MM.1S (cell line): ENCODE measurements at regions not wholly inside any gene's neighbourhood (a gene's known extent, or its start where the extent isn't known, plus 50 kb on each side); places are given as distances from the start of the nearest gene placed in this dataset.

Source experiments
- DNase-seq: peaks from one replicate; pipeline ENCODE4 v3.0.0-alpha.2; 2015
- H2AFZ ChIP-seq: fragments of 300-600 bp; sonication (generic); 2 replicates; pipeline ENCODE4 v1.6.0; 2016; ENCODE audit warnings: antibody characterized with exemption, low read length
- H3F3A ChIP-seq: fragments of 300-600 bp; sonication (generic); 2 replicates; pipeline ENCODE4 v1.6.1; 2016; ENCODE audit warnings: mild to moderate bottlenecking, antibody characterized with exemption, low read length, moderate library complexity, mixed read lengths; ENCODE audit not compliant: insufficient read depth
- H3K27ac ChIP-seq: fragments of 300-600 bp; sonication (generic); 2 replicates; pipeline ENCODE4 v1.5.1; 2016; ENCODE audit warnings: mild to moderate bottlenecking, low read length
- H3K27me3 ChIP-seq: fragments of 300-600 bp; sonication (generic); replicated peaks from 2 replicates; pipeline ENCODE4 v1.6.0; 2016; ENCODE audit warnings: low read length; ENCODE audit not compliant: insufficient read depth
- H3K36me3 ChIP-seq: fragments of 300-600 bp; sonication (generic); replicated peaks from 2 replicates; pipeline ENCODE4 v1.6.1; 2016; ENCODE audit warnings: mild to moderate bottlenecking, low read length, mixed read lengths; ENCODE audit not compliant: insufficient read depth
- H3K4me1 ChIP-seq: fragments of 300-600 bp; sonication (generic); 2 replicates; pipeline ENCODE4 v1.6.1; 2016; ENCODE audit warnings: low read length, mixed read lengths
- H3K4me2 ChIP-seq: fragments of 300-600 bp; sonication (generic); 2 replicates; pipeline ENCODE4 v1.6.0; 2016; ENCODE audit warnings: low read depth, low read length
- H3K4me3 ChIP-seq: fragments of 300-600 bp; sonication (generic); 2 replicates; pipeline ENCODE4 v1.5.1; 2016; ENCODE audit warnings: low read length, mixed read lengths
- H3K79me2 ChIP-seq: fragments of 300-600 bp; sonication (generic); 2 replicates; pipeline ENCODE4 v1.6.1; 2016; ENCODE audit warnings: mixed run types, low read length, mixed read lengths
- H3K9ac ChIP-seq: fragments of 300-600 bp; sonication (generic); 2 replicates; pipeline ENCODE4 v1.6.1; 2016; ENCODE audit warnings: low read length, mixed read lengths
- H3K9me2 ChIP-seq: fragments of 300-600 bp; sonication (generic); replicated peaks from 2 replicates; pipeline ENCODE4 v1.6.1; 2016; ENCODE audit warnings: mild to moderate bottlenecking, low read length, mixed read lengths; ENCODE audit not compliant: insufficient read depth
- H3K9me3 ChIP-seq: fragments of 300-600 bp; sonication (generic); replicated peaks from 2 replicates; pipeline ENCODE4 v1.6.1; 2016; ENCODE audit warnings: mild to moderate bottlenecking, low read length, mixed read lengths; ENCODE audit not compliant: insufficient read depth
- H4K20me1 ChIP-seq: fragments of 300-600 bp; sonication (generic); 2 replicates; pipeline ENCODE4 v1.6.1; 2016; ENCODE audit warnings: mild to moderate bottlenecking, low read length, moderate library complexity, mixed read lengths; ENCODE audit not compliant: insufficient read depth
- CTCF ChIP-seq: fragments of 300-600 bp; sonication (generic); IDR thresholded peaks from 2 replicates; pipeline ENCODE4 v1.5.1; 2016; ENCODE audit warnings: antibody characterized with exemption, low read length, mixed read lengths
- EZH2 ChIP-seq: fragments of 300-600 bp; sonication (generic); optimal IDR thresholded peaks from 2 replicates; pipeline ENCODE3; 2017; ENCODE audit warnings: low read depth, mild to moderate bottlenecking, antibody characterized with exemption, low read length, mixed read lengths
- EZH2phosphoT487 ChIP-seq: fragments of 300-600 bp; sonication (generic); IDR thresholded peaks from 2 replicates; pipeline ENCODE4 v1.6.1; 2018; ENCODE audit warnings: antibody characterized with exemption, low read length

GRCh38 chr1:55724551-55725325 is 509.6 kb upstream of the USP24 start:
- no peaks in the 10 kb centered on the region for H3K9me3 ChIP-seq
- no peaks in the 10 kb centered on the region for H3K27me3 ChIP-seq
- H3K36me3 ChIP-seq, result no peaks in the 10 kb centered on the region
- H3K4me1 ChIP-seq, result no peaks in the 10 kb centered on the region
- H3K79me2 ChIP-seq, result no peaks in the 10 kb centered on the region
- no peak overlapping the region for H2AFZ ChIP-seq
- no peak for DNase-seq
- H3K27ac ChIP-seq, result no peak overlapping the region
- no peaks in the 10 kb centered on the region for H3K9me2 ChIP-seq
- no peaks in the 10 kb centered on the region for H3F3A ChIP-seq
- no peaks in the 10 kb centered on the region for H4K20me1 ChIP-seq
- H3K4me3 ChIP-seq, result no peak overlapping the region
- H3K9ac ChIP-seq, result no peak overlapping the region
- TF ChIP-seq EZH2phosphoT487, result no peak
- TF ChIP-seq CTCF, result no peak
- TF ChIP-seq EZH2, result no peak
- H3K4me2 ChIP-seq, result no peak overlapping the region

- Histone ChIP-seq H2AFZ (no peak overlapping the region), H3F3A (no peaks in the 10 kb centered on the region), H3K4me3 (no peak overlapping the region), H3K79me2 (no peaks in the 10 kb centered on the region), H3K4me1 (no peaks in the 10 kb centered on the region), H3K36me3 (no peaks in the 10 kb centered on the region), H3K27ac (no peak overlapping the region), H3K9me2 (no peaks in the 10 kb centered on the region), H3K4me2 (no peak overlapping the region), H3K9me3 (no peaks in the 10 kb centered on the region), H4K20me1 (no peaks in the 10 kb centered on the region), H3K27me3 (no peaks in the 10 kb centered on the region), H3K9ac (no peak overlapping the region)
- no peak for TF ChIP-seq CTCF
- no peak for DNase-seq
Observed at GRCh38 chr1:55723001-55723400, 507.8 kb upstream of the USP24 start.

- Histone ChIP-seq H3K27me3 (no peaks in the 10 kb centered on the region), H3K4me3 (no peak overlapping the region)
- DNase-seq, result no peak
Observed at GRCh38 chr1:55720261-55720660, 505.1 kb upstream of the USP24 start.

More at GRCh38 chr1:55720261-55720660, 505.1 kb upstream of the USP24 start:
- no peaks in the 10 kb centered on the region for H3K9me2 ChIP-seq
- no peak overlapping the region for H2AFZ ChIP-seq
- TF ChIP-seq CTCF, result no peak
- no peak for TF ChIP-seq EZH2
- TF ChIP-seq EZH2phosphoT487, result no peak
- no peak overlapping the region for H3K27ac ChIP-seq
- H4K20me1 ChIP-seq, result no peaks in the 10 kb centered on the region
- H3K79me2 ChIP-seq, result no peaks in the 10 kb centered on the region
- no peak overlapping the region for H3K4me2 ChIP-seq
- no peaks in the 10 kb centered on the region for H3K36me3 ChIP-seq
- H3K4me1 ChIP-seq, result no peaks in the 10 kb centered on the region
- no peaks in the 10 kb centered on the region for H3K9me3 ChIP-seq
- no peak overlapping the region for H3K9ac ChIP-seq
- H3F3A ChIP-seq, result no peaks in the 10 kb centered on the region
